ENCODE measurements at regions not wholly inside any gene's neighbourhood (a gene's known extent, or its start where the extent isn't known, plus 50 kb on each side); places are given as distances from the start of the nearest gene placed in this dataset.

DNA sequence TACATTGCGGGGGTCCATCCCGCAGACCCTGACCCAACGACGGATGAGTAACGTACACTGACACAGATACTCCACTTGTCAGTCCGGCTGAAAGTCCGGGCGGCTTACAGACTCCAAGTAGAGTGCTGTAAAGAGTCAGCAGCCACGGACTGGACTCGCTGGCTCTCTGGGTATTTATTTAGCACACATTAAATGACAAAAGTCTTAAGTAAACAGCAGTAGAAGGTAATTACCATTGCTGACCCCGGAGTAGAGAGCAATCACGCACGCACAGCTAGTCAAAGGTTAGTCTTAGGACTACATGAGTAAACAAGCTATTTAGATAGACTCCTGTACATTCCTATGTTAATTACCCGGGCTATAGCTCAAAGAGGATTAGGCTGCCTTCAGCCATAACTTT lies 780.9 kb downstream of the RPS29 start:
- TF ChIP-seq, protein P1, sequence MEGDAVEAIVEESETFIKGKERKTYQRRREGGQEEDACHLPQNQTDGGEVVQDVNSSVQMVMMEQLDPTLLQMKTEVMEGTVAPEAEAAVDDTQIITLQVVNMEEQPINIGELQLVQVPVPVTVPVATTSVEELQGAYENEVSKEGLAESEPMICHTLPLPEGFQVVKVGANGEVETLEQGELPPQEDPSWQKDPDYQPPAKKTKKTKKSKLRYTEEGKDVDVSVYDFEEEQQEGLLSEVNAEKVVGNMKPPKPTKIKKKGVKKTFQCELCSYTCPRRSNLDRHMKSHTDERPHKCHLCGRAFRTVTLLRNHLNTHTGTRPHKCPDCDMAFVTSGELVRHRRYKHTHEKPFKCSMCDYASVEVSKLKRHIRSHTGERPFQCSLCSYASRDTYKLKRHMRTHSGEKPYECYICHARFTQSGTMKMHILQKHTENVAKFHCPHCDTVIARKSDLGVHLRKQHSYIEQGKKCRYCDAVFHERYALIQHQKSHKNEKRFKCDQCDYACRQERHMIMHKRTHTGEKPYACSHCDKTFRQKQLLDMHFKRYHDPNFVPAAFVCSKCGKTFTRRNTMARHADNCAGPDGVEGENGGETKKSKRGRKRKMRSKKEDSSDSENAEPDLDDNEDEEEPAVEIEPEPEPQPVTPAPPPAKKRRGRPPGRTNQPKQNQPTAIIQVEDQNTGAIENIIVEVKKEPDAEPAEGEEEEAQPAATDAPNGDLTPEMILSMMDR (IDR thresholded peaks at IDR 0.05): no peak
- TF ChIP-seq POLR2A (IDR thresholded peaks at IDR 0.05): no peak
